NCI-H526 (cell line): ENCODE measurements at regions not wholly inside any gene's neighbourhood (a gene's known extent, or its start where the extent isn't known, plus 50 kb on each side); places are given as distances from the start of the nearest gene placed in this dataset.
A peak's percentile ranks its signal among the peaks of the same experiment; 100 is the strongest.

Experiments
- DNase-seq, 2 experiments: peaks; one replicate each; lab custom pipeline; 2025; lab: John Stamatoyannopoulos, UW

DNA sequence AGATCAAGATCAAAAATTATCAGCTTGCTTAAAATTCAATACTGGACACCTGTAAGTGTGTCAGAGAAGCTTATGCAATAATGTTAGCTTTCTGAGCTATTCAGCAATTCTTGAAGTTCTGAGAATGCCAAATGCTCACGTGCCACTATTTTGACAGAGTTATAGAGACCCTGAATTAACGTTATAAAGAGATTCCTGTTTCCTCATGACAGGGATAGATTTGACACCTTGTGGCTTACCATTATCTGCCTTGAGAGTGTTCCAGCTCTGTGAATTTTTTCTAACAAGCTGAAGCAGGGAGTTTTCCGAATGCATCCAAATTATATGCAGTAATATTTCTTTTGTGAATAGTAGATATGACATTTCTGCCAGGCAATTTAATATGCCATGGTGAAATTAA, 781.6 kb downstream of the ADGRL2 start:
- no peak for DNase-seq

GRCh38 chr1:82578086-82578726, 777.5 kb downstream of the ADGRL2 start:
- no peak for DNase-seq

- peak; percentile 73 to 79 for DNase-seq
Observed at GRCh38 chr1:82567348-82567747, 766.6 kb downstream of the ADGRL2 start.

DNA sequence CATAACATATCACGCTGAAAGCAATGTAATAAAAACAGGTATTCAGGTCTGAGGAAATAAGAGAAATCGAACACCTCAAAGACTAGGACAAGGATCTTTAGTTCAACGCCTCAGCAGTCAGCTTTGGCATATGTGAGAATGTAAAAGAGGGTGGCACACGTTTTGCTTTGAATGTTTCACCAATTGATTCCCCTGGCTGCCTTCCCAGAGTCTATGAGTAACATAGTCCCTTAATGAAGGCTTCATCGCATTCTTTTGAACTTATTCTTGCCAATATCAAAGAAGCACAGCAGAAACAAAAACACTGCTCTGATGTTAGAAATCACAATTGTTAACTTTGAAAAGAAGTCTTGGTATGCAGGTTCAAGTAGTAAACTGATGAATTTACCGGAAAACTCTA, 764.8 kb downstream of the ADGRL2 start:
- DNase-seq: no peak

GRCh38 chr1:82565146-82565545, 764.4 kb downstream of the ADGRL2 start:
- no peak for DNase-seq

GRCh38 chr1:82564333-82564732, 763.6 kb downstream of the ADGRL2 start:
- no peak for DNase-seq

DNA sequence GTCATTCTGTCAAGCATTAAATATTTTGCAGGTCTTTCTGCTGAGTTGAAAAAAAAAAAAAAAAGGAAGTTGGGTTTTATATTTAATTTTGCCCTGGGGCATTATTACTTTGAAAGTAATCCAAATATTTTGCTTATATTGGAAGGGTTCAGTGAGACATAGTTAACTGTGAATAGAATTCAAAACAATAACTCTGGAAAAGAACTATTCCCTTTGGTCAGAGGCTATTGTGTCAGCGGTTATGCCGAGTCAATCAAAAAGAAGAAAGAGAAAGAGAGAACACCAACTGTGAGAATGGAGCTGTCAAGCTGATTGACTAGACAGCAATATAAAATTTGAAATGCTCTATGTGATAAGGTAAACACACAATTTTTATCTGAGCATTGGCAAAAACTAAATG, 761.7 kb downstream of the ADGRL2 start:
- no peak for DNase-seq

GRCh38 chr1:82560566-82560965, 759.8 kb downstream of the ADGRL2 start:
- no peak for DNase-seq

GRCh38 chr1:82555501-82555900, 754.8 kb downstream of the ADGRL2 start:
- DNase-seq: no peak

DNA sequence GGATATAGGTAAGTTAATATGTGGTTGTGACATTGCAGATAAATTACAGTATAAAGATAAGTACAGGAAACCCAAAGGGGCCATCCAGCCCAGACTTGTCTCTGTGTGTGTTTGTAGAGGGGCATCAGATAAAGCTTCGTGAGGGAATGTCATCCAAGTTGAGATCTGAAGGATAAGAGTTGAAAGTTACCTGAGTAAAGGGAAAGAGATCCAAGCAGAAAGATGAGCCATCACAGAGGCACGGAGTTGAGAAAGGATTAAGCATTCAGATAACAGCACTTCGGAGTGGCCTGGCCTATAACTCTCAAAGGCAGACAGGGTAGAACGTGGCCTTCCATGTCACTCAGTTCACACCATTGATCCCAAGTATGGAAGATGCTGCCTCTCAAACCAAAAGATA, 749.1 kb downstream of the ADGRL2 start:
- no peak for DNase-seq

- no peak for DNase-seq
Observed at GRCh38 chr1:82542766-82543165, 742.0 kb downstream of the ADGRL2 start.

GRCh38 chr1:82542141-82542540, 741.4 kb downstream of the ADGRL2 start:
- no peak for DNase-seq

GRCh38 chr1:82540006-82540405, 739.3 kb downstream of the ADGRL2 start:
- DNase-seq: no peak

GRCh38 chr1:82538876-82539275, 738.1 kb downstream of the ADGRL2 start:
- no peak for DNase-seq

- no peak for DNase-seq
Observed at GRCh38 chr1:82534996-82535395, 734.3 kb downstream of the ADGRL2 start.

DNA sequence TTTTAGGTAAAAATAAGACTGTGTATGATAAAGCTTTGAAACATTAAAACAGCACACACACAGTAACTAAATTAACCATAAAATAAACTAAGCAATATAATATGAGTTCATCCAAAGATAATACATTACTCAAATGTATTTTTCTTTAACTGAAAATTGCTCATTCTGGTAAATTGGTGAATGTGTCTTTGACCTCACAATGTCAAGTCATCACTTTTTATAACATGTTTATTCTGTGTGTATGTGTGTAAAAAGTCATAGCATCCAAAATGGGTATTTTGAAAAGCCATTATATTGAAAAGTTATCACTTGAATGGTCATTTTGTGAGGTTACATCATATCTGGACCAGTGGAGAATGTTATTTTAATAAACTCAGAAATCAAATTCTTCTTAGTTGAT, 724.6 kb downstream of the ADGRL2 start:
- no peak for DNase-seq

GRCh38 chr1:82520611-82521010, 719.9 kb downstream of the ADGRL2 start:
- DNase-seq: no peak

DNA sequence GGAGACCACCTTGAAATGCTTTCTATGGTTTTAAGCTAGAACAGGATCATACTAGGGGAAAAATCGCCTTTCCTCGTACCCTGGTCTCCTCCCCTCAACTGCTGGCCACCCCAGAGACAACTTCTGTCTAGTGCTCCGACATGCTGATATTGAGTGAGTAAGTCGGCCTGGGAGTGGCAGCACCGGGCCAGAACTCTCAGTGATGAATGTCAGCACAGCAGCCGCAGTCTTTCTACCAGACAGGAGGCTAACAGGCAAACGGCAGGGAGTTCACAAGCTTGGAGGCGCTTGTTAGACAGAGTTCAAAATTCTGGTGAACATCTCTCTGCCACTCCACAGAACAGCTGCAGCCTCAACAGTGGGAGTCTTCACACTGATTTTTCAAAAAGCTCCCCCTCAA, 716.9 kb downstream of the ADGRL2 start:
- DNase-seq: peak in 1 of 2 experiments; percentile 10

DNA sequence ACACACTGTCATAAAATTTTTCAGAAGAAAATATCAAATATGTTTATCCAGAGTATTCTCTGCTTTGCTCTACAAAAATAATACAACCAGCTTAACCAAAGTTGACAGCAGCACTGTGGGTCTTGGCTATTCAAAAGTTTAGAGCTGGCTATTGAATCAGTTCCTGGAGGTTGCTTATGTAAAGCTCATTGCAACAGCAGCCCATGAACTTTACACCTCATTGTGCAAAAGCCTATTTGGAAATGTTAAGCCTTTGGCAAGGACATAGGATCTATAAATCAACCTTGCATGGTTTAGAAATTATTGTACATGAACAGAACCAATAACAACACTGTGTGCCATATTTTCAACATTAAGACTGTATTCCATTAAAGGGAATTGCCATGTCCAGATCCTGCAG, 714.9 kb downstream of the ADGRL2 start:
- DNase-seq: no peak

DNA sequence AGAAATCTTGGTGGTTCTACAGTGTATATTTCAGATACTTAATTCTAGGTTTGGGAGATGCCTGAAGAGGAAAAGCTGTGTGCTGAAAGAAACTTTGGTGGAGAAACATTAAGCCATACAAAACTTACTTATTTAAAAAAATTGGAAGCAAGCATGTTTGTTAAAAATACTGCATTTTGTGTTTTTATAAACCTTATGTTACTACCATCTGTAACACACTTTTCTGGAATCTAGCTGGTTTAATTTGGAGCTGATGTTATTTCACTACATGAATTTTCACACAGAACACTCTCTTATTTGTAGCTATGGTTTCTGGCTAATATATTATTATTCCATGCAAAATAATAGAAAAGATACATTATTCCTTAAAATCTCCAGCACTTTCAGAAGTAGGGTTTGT, 710.7 kb downstream of the ADGRL2 start:
- DNase-seq: no peak

DNA sequence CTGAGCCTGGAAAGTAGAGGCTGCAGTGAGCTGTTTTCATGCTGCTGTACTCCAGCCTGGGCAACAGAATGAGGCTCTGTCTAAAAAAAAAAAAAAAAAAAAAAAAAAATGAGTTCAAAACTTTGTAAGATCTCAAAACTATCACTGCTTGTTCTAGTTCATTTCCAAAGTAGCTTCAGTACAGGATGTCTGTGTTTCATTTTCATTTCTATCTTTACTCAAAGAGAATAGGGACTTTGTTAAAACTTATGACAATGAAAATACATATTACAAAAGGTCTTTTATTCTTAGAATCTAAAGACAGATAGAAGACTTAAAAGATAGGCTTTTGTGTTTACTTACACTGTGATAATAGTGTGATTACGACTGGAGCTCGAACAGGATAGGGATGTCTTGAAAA, 709.7 kb downstream of the ADGRL2 start:
- DNase-seq: no peak

DNA sequence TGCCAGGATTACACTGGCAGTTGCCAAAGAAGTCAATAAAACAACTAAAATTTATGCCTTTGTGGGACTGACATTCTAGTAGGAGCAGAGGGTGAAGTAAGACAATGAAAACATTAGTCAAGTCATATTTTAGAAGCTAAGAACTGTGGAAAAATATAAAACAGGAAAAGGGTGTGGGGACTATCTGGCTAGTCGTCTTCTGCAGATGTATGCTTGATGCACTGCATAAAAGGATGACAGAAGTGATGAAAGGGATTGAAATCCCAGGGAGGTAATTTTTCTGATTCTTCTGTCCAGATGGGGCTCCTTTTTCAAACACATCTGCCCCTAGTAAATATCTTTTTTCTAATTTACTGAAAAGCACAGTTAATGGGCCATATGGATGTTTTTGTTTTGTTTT, 706.3 kb downstream of the ADGRL2 start:
- no peak for DNase-seq

DNA sequence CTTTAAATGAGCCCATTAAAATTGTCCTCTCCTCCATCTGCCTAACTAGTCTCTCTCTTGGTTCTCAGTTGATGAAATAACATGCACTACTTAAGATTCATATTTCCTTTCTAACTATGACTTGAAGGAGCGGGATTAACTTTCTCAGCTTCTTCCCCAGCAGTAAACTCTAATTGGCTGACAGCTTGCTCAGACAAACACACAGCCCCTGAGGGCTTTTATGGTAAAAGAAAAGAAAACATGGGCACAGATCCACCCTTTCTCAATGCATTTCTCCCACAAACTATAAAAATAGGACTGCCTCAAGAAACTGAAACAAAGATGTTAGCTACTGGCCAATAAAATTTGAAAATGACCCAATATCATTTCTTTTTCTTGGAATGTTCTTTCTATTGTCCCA, 703.1 kb downstream of the ADGRL2 start:
- no peak for DNase-seq

- no peak for DNase-seq
Observed at GRCh38 chr1:82499022-82499421, 698.3 kb downstream of the ADGRL2 start.

- no peak for DNase-seq
Observed at GRCh38 chr1:82494117-82494516, 693.4 kb downstream of the ADGRL2 start.
